HepG2 (cell line): ENCODE measurements at regions not wholly inside any gene's neighbourhood (a gene's known extent, or its start where the extent isn't known, plus 50 kb on each side); places are given as distances from the start of the nearest gene placed in this dataset.

Experiments
- ATAC-seq: fragments of 200-7000 bp; cut with Tn5 transposase; 3 replicates; pipeline ENCODE4 v1.9.1; 2020; ENCODE audit warnings: mild to moderate bottlenecking, moderate library complexity
- BruUV-seq: library from RNA; stranded (reverse); fragments of 400-500 nt; replicated peaks from 2 replicates; lab custom pipeline; 2021; lab: Mats Ljungman, UMichigan
- CTCF ChIA-PET: fragments of 300-600 bp; formaldehyde crosslinking; extraction: SDS; loops from one replicate; lab custom pipeline; 2021; ENCODE audit warnings: low total read pairs, inconsistent platforms, low intra/inter-chr PET ratio; lab: Yijun Ruan, JAX
- POLR2A ChIA-PET: fragments of 350-600 bp; sonication (Branson Sonifier 250); formaldehyde crosslinking; loops from one replicate; lab custom pipeline; 2020; ENCODE audit warnings: antibody characterized with exemption, inconsistent platforms; lab: Yijun Ruan, JAX
- DNase-seq: peaks from one replicate; pipeline ENCODE4 v3.0.0-alpha.2; 2015; ENCODE audit warnings: low spot score
- FAIRE-seq: peaks from 3 replicates; lab custom pipeline; 2011; peaks lifted over from hg19 to GRCh38; lab: Jason Lieb, UNC
- H2AFZ ChIP-seq: one replicate; pipeline ENCODE4 v1.6.1; 2011; ENCODE audit warnings: low read length, inconsistent platforms
- H3K27ac ChIP-seq: fragments of 300-600 bp; 3 replicates; pipeline ENCODE4 v1.8.0; 2011; ENCODE audit warnings: mixed run types, mild to moderate bottlenecking, mixed read lengths, low read length, inconsistent platforms; ENCODE audit not compliant: insufficient read depth; ENCODE audit errors: extremely low read length
- H3K27me3 ChIP-seq, 2 experiments: fragments of 200-600 bp in 1 of 2; 2 replicates in 1 of 2; 3 replicates in 1 of 2; pipeline versions ENCODE4 v1.6.0 to v1.8.0; 2011; ENCODE audit warnings: low read length in 2 of 2, mild to moderate bottlenecking in 2 of 2, moderate library complexity in 2 of 2, inconsistent platforms in 1 of 2; ENCODE audit not compliant: insufficient read depth in 2 of 2, control insufficient read depth in 1 of 2
- H3K36me3 ChIP-seq, 2 experiments: fragments of 200-600 bp in 1 of 2; replicated peaks in 1 of 2; 2 replicates in 1 of 2; 3 replicates in 1 of 2; pipeline versions ENCODE4 v1.5.1 to v1.8.0; 2011; ENCODE audit warnings: low read length in 2 of 2, inconsistent platforms in 1 of 2; ENCODE audit not compliant: insufficient read depth in 2 of 2, control insufficient read depth in 1 of 2
- H3K4me1 ChIP-seq: 2 replicates; pipeline ENCODE4 v1.5.1; 2012; ENCODE audit warnings: low read length, inconsistent platforms; ENCODE audit not compliant: insufficient read depth
- H3K4me2 ChIP-seq: 2 replicates; pipeline ENCODE4 v1.6.0; 2011; ENCODE audit warnings: low read depth, low read length, inconsistent platforms
- H3K4me3 ChIP-seq, 3 experiments: fragments of 200-600 bp in 1 of 3; sonication (generic), shearing (Covaris generic) in 1 of 3; replicated peaks in 1 of 3; 2 replicates each; pipeline ENCODE4 v1.5.1; 2011 to 2016; ENCODE audit warnings: low read length in 3 of 3, inconsistent platforms in 2 of 3, low read depth in 2 of 3, mild to moderate bottlenecking in 2 of 3, control low read depth in 1 of 3, mixed read lengths in 1 of 3; ENCODE audit not compliant: insufficient read depth in 1 of 3
- H3K79me2 ChIP-seq: one replicate; pipeline ENCODE4 v1.6.1; 2011; ENCODE audit warnings: low read length, inconsistent platforms; ENCODE audit not compliant: insufficient read depth
- H3K9ac ChIP-seq: 2 replicates; pipeline ENCODE4 v1.6.0; 2011; ENCODE audit warnings: mild to moderate bottlenecking, low read depth, low read length, inconsistent platforms; ENCODE audit not compliant: insufficient read depth
- H3K9me3 ChIP-seq: 2 replicates; pipeline ENCODE4 v1.5.1; 2012; ENCODE audit warnings: mild to moderate bottlenecking, low read length
- H4K20me1 ChIP-seq: 2 replicates; pipeline ENCODE4 v1.6.0; 2011; ENCODE audit warnings: inconsistent platforms, mild to moderate bottlenecking, low read length, moderate library complexity; ENCODE audit not compliant: insufficient read depth
- ATRX ChIP-seq: sonication (generic); formaldehyde crosslinking; IDR thresholded peaks from 2 replicates; pipeline ENCODE4 v1.4.0; 2020; ENCODE audit warnings: missing genetic modification reagents, borderline replicate concordance
- CHD4 ChIP-seq: fragments of 200-600 bp; sonication (generic); IDR thresholded peaks from 2 replicates; pipeline ENCODE4 v1.7.0; 2017; ENCODE audit warnings: mild to moderate bottlenecking, low read length, borderline replicate concordance
- PTBP1 ChIP-seq: fragments of 200-400 bp; formaldehyde crosslinking; IDR thresholded peaks from 2 replicates; pipeline ENCODE4 v1.6.1; 2018; ENCODE audit warnings: low read length, low read depth; ENCODE audit not compliant: poor library complexity, severe bottlenecking
- ZNF121 ChIP-seq: sonication (generic); formaldehyde crosslinking; IDR thresholded peaks from 2 replicates; pipeline ENCODE4 v1.5.0; 2020; ENCODE audit warnings: mild to moderate bottlenecking, missing genetic modification reagents
- ZNF256 ChIP-seq: sonication (generic); formaldehyde crosslinking; conservative IDR thresholded peaks from 2 replicates; pipeline ENCODE4 v1.4.0; 2020; ENCODE audit warnings: missing genetic modification reagents
- ZNF33B ChIP-seq: sonication (generic); formaldehyde crosslinking; IDR thresholded peaks from 2 replicates; pipeline ENCODE4 v1.5.1; 2020; ENCODE audit warnings: mild to moderate bottlenecking, missing genetic modification reagents
- ZNF773 ChIP-seq: sonication (generic); formaldehyde crosslinking; IDR thresholded peaks from 2 replicates; pipeline ENCODE4 v1.4.0; 2020; ENCODE audit warnings: missing genetic modification reagents, borderline replicate concordance
- ZSCAN9 ChIP-seq: IDR thresholded peaks from 2 replicates; pipeline ENCODE4 v1.6.1; 2016; ENCODE audit warnings: borderline replicate concordance
- WGBS: methylation state at CpG from one replicate; pipeline ENCODE4 v1.1.6; 2017; ENCODE audit warnings: low lambda C conversion rate; 5-methylcytosine and 5-hydroxymethylcytosine counted together
- in situ Hi-C: cut with HindIII; loops from 2 replicates; pipeline ENCODE4 v1.10.0; 2017; ENCODE audit warnings: low pct_unique_long_range_greater_than_20kb; ENCODE audit not compliant: extremely low pct_ligation_motif_present
- intact Hi-C: fragments of 100-400 bp; cut with micrococcal nuclease; formaldehyde crosslinking; loops from one replicate; pipeline ENCODE4 v1.10.0; 2022; ENCODE audit not compliant: unreplicated experiment
- TF ChIP-seq, protein P1 (sequence below): sonication (generic); formaldehyde crosslinking; IDR thresholded peaks from 2 replicates; pipeline ENCODE4 v1.4.0; 2020; ENCODE audit warnings: missing genetic modification reagents, borderline replicate concordance

- POLR2A ChIA-PET = no interaction called here
- no peak for DNase-seq
- no peak for ATAC-seq
- no peak overlapping the region for H3K9ac ChIP-seq
- H3K4me1 ChIP-seq = no peaks in the 10 kb centered on the region
- WGBS = 42% methylated on average over 5 of the region's 5 CpGs
- CTCF ChIA-PET = no interaction called here
- no peak overlapping the region for H3K4me2 ChIP-seq
- no peak for FAIRE-seq
- in situ Hi-C loops = no loop called here
- no peaks in the 10 kb centered on the region for H4K20me1 ChIP-seq
- H3K4me3 ChIP-seq = no peak overlapping the region
- no peak overlapping the region for H3K27ac ChIP-seq
- H2AFZ ChIP-seq = no peak overlapping the region
- no peaks in the 10 kb centered on the region for H3K9me3 ChIP-seq
- TF ChIP-seq PTBP1 = no peak
- no peak for TF ChIP-seq ZNF256 (CRISPR knock-in tag)
- no peak for TF ChIP-seq ZNF121 (CRISPR knock-in tag)
- no peak for TF ChIP-seq ZNF773 (CRISPR knock-in tag)
- TF ChIP-seq, protein P1, sequence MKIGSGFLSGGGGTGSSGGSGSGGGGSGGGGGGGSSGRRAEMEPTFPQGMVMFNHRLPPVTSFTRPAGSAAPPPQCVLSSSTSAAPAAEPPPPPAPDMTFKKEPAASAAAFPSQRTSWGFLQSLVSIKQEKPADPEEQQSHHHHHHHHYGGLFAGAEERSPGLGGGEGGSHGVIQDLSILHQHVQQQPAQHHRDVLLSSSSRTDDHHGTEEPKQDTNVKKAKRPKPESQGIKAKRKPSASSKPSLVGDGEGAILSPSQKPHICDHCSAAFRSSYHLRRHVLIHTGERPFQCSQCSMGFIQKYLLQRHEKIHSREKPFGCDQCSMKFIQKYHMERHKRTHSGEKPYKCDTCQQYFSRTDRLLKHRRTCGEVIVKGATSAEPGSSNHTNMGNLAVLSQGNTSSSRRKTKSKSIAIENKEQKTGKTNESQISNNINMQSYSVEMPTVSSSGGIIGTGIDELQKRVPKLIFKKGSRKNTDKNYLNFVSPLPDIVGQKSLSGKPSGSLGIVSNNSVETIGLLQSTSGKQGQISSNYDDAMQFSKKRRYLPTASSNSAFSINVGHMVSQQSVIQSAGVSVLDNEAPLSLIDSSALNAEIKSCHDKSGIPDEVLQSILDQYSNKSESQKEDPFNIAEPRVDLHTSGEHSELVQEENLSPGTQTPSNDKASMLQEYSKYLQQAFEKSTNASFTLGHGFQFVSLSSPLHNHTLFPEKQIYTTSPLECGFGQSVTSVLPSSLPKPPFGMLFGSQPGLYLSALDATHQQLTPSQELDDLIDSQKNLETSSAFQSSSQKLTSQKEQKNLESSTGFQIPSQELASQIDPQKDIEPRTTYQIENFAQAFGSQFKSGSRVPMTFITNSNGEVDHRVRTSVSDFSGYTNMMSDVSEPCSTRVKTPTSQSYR = no peak
- no peak for TF ChIP-seq ZNF33B
- TF ChIP-seq ZSCAN9 (CRISPR knock-in tag) = no peak
- no peak for TF ChIP-seq CHD4
- TF ChIP-seq ATRX (CRISPR knock-in tag) = no peak
- TF ChIP-seq, all 625 proteins: peak for 0
- H3K36me3 ChIP-seq = no peaks in the 10 kb centered on the region
- peaks cover 0 to 7% of the 10 kb centered on the region in 2 experiments; a peak in 2 of 5 replicates for H3K27me3 ChIP-seq
- BruUV-seq = no TSS peak
- no peaks in the 10 kb centered on the region for H3K79me2 ChIP-seq
- intact Hi-C loops = no loop called here
These were observed 151.9 kb downstream of the IRX5 start for GRCh38 chr16:55082591-55082976.
